ENCODE measurements at regions not wholly inside any gene's neighbourhood (a gene's known extent, or its start where the extent isn't known, plus 50 kb on each side); places are given as distances from the start of the nearest gene placed in this dataset.

GRCh38 chr1:73356485-73356884, 841.5 kb downstream of the LRRIQ3 start:
- no peak overlapping the region for H2AFZ ChIP-seq (ENCODE audit: low read depth, low read length)
- no peaks in the 10 kb centered on the region for H3K9me3 ChIP-seq (replicated peaks; ENCODE audit: control insufficient read depth, insufficient read depth, low read length)
- no peak overlapping the region for H3K9ac ChIP-seq (replicated peaks; ENCODE audit: extremely low read depth, insufficient read depth, low read length)
- dilution Hi-C loops (cut with MboI; ENCODE audit: extremely low pct_ligation_motif_present, low sequenced_read_pairs) (no loop called here), intact Hi-C loops (cut with micrococcal nuclease) (no loop called here)
- DNase-seq (ENCODE audit: low read depth, low spot score) (no peak), FAIRE-seq (no peak)
- no peaks in the 10 kb centered on the region for H3K79me2 ChIP-seq (ENCODE audit: control insufficient read depth, insufficient read depth, low read length)
- H3K27me3 ChIP-seq (ENCODE audit: control insufficient read depth in 2 of 2, insufficient read depth in 2 of 2, low read length in 2 of 2), result no peaks in the 10 kb centered on the region
- no peaks in the 10 kb centered on the region for H4K20me1 ChIP-seq (replicated peaks; ENCODE audit: control insufficient read depth, extremely low read depth, insufficient read depth, low read length)
- no peak overlapping the region for H3K4me2 ChIP-seq (ENCODE audit: insufficient read depth, low read length)
- no peak overlapping the region for H3K27ac ChIP-seq (ENCODE audit: insufficient read depth, low read depth, low read length)
- BruUV-seq (replicated peaks), result no TSS peak
- CTCF ChIA-PET, result no interaction called here
- no peaks in the 10 kb centered on the region for H3K4me1 ChIP-seq (ENCODE audit: control insufficient read depth, extremely low read depth, insufficient read depth, low read length)
- no peaks in the 10 kb centered on the region for H3K36me3 ChIP-seq (ENCODE audit: control insufficient read depth in 2 of 2, extremely low read depth in 1 of 2, insufficient read depth in 2 of 2, low read length in 2 of 2)
- TF ChIP-seq FOS (IDR thresholded peaks at IDR 0.05; ENCODE audit: borderline replicate concordance, insufficient read depth, low read length) (no peak), JUN (IDR thresholded peaks at IDR 0.05; ENCODE audit: borderline replicate concordance, insufficient read depth, insufficient read length, low read depth) (no peak), MYC (IDR thresholded peaks at IDR 0.05; ENCODE audit: low read depth, low read length) (no peak), POLR2A (IDR thresholded peaks at IDR 0.05; ENCODE audit: low read depth, low read length) (no peak), GATA2 (IDR thresholded peaks at IDR 0.05; ENCODE audit: insufficient read depth, insufficient read length, low read depth, low read length) (no peak), MAX (IDR thresholded peaks at IDR 0.05; ENCODE audit: insufficient read depth, insufficient read length) (no peak), EZH2 (IDR thresholded peaks at IDR 0.05; ENCODE audit: borderline replicate concordance, low read depth, low read length, severe bottlenecking) (no peak), POLR2AphosphoS5 (IDR thresholded peaks at IDR 0.05; ENCODE audit: insufficient read depth, low read depth, low read length) (no peak), CTCF (IDR thresholded peaks at IDR 0.05; ENCODE audit: extremely low read depth in 1 of 2, insufficient read depth in 1 of 2, low read depth in 1 of 2, low read length in 2 of 2) (no peak)
- POLR2A ChIA-PET, result no interaction called here
- H3K9me1 ChIP-seq (replicated peaks; ENCODE audit: control insufficient read depth, extremely low read depth, insufficient read depth, low read length), result no peaks in the 10 kb centered on the region
- no peak overlapping the region for H3K4me3 ChIP-seq (replicated peaks in 1 of 3; ENCODE audit: insufficient read depth in 1 of 3, low read depth in 1 of 3, low read length in 3 of 3)

All from endothelial cell of umbilical vein (primary cell).